Breast epithelium (tissue), 4 donors: ENCODE measurements at regions not wholly inside any gene's neighbourhood (a gene's known extent, or its start where the extent isn't known, plus 50 kb on each side); places are given as distances from the start of the nearest gene placed in this dataset.

ENCODE experiments used
- DNase-seq, 2 donors: peaks; one replicate each; pipeline ENCODE4 v3.0.0-alpha.2; 2019; ENCODE audit warnings: low spot score in 2 of 2
- H3K27ac ChIP-seq, 2 donors: fragments of 200-600 bp; sonication (generic) in 1 of 2; one replicate each; pipeline ENCODE4 v1.5.1; 2016 to 2019; ENCODE audit warnings: mild to moderate bottlenecking in 1 of 2
- H3K27me3 ChIP-seq, 2 donors: fragments of 200-600 bp; sonication (generic) in 1 of 2; one replicate each; pipeline versions ENCODE4 v1.5.1 to v1.6.0; 2017 to 2019; ENCODE audit warnings: control low read depth in 1 of 2, mild to moderate bottlenecking in 1 of 2
- H3K36me3 ChIP-seq: fragments of 200-600 bp; one replicate; pipeline ENCODE4 v1.5.1; 2019
- H3K4me1 ChIP-seq, 2 donors: fragments of 200-600 bp; sonication (generic); one replicate each; pipeline ENCODE4 v1.5.1; 2016 to 2019; ENCODE audit warnings: control low read depth in 1 of 2
- H3K4me3 ChIP-seq, 3 donors: fragments of 200-600 bp; sonication (generic); 1 replicate in 2 of 3; 2 replicates in 1 of 3; pipeline ENCODE4 v1.5.1; 2016 to 2019; ENCODE audit warnings: mild to moderate bottlenecking in 3 of 3, moderate library complexity in 2 of 3
- H3K9me3 ChIP-seq, 2 donors: fragments of 200-600 bp; sonication (generic) in 1 of 2; one replicate each; pipeline ENCODE4 v1.5.1; 2016 to 2019; ENCODE audit warnings: control low read depth in 1 of 2
- CTCF ChIP-seq, 3 donors: fragments of 450-650 bp; IDR thresholded peaks; one replicate each; pipeline ENCODE4 v1.5.1; 2016 to 2017; ENCODE audit warnings: antibody characterized with exemption in 3 of 3, mild to moderate bottlenecking in 3 of 3, moderate library complexity in 3 of 3
- POLR2A ChIP-seq: fragments of 450-650 bp; IDR thresholded peaks from one replicate; pipeline ENCODE4 v1.6.1; 2016; ENCODE audit warnings: antibody characterized with exemption, mild to moderate bottlenecking, moderate library complexity
- POLR2AphosphoS5 ChIP-seq, 3 donors: sonication (generic); formaldehyde crosslinking; IDR thresholded peaks; one replicate each; pipeline ENCODE4 v1.6.1; 2017; ENCODE audit warnings: antibody characterized with exemption in 3 of 3
- intact Hi-C: fragments of 100-400 bp; cut with DNase I; formaldehyde crosslinking; loops from one replicate; pipeline ENCODE4 v1.15.1; 2023; ENCODE audit warnings: low total_unique reads

- Histone ChIP-seq H3K4me3 (no peak overlapping the region), H3K9me3 (no peaks in the 10 kb centered on the region), H3K27me3 (no peaks in the 10 kb centered on the region), H3K4me1 (no peaks in the 10 kb centered on the region), H3K36me3 (no peaks in the 10 kb centered on the region), H3K27ac (no peak overlapping the region)
- no peak for DNase-seq
- TF ChIP-seq POLR2A = no peak
- TF ChIP-seq CTCF (IDR thresholded peaks at IDR 0.05) = no peak
- TF ChIP-seq POLR2AphosphoS5 (IDR thresholded peaks at IDR 0.05) = no peak
- intact Hi-C loops = no loop called here
Observed at GRCh38 chr5:153425914-153426313, 64.6 kb upstream of the GRIA1 start.

GRCh38 chr5:153429761-153430380 lies 60.6 kb upstream of the GRIA1 start:
- TF ChIP-seq POLR2A = no peak
- intact Hi-C loops = loop anchor here (10.0 kb wide), 1 partner anchor 1535 kb away; no protein-coding TSS in a partner anchor
- H3K27ac ChIP-seq = no peak overlapping the region
- no peaks in the 10 kb centered on the region for H3K9me3 ChIP-seq
- H3K27me3 ChIP-seq = no peaks in the 10 kb centered on the region
- H3K36me3 ChIP-seq = no peaks in the 10 kb centered on the region
- H3K4me3 ChIP-seq = no peak overlapping the region
- no peaks in the 10 kb centered on the region for H3K4me1 ChIP-seq
- no peak for DNase-seq

GRCh38 chr5:153432583-153432982 lies 57.9 kb upstream of the GRIA1 start:
- intact Hi-C loops = loop anchor here (10.0 kb wide), 1 partner anchor 1538 kb away; no protein-coding TSS in a partner anchor
- Histone ChIP-seq H3K27me3 (no peaks in the 10 kb centered on the region), H3K36me3 (no peaks in the 10 kb centered on the region), H3K4me3 (no peak overlapping the region), H3K27ac (no peak overlapping the region), H3K9me3 (no peaks in the 10 kb centered on the region), H3K4me1 (no peaks in the 10 kb centered on the region)
- DNase-seq = no peak
- TF ChIP-seq POLR2A (no peak), POLR2AphosphoS5 (IDR thresholded peaks at IDR 0.05) (no peak), CTCF (IDR thresholded peaks at IDR 0.05) (no peak)

GRCh38 chr5:153437251-153437650 lies 53.2 kb upstream of the GRIA1 start:
- no peaks in the 10 kb centered on the region for H3K9me3 ChIP-seq
- no peak for DNase-seq
- no peak overlapping the region for H3K4me3 ChIP-seq
- no peaks in the 10 kb centered on the region for H3K4me1 ChIP-seq
- TF ChIP-seq POLR2A = no peak
- no peak for TF ChIP-seq CTCF (IDR thresholded peaks at IDR 0.05)
- TF ChIP-seq POLR2AphosphoS5 (IDR thresholded peaks at IDR 0.05) = no peak
- H3K27me3 ChIP-seq = no peaks in the 10 kb centered on the region
- H3K36me3 ChIP-seq = no peaks in the 10 kb centered on the region
- no peak overlapping the region for H3K27ac ChIP-seq
- intact Hi-C loops = loop anchor here (10.0 kb wide), 1 partner anchor 1542 kb away; no protein-coding TSS in a partner anchor

- no peak for TF ChIP-seq POLR2AphosphoS5 (IDR thresholded peaks at IDR 0.05)
- TF ChIP-seq CTCF (IDR thresholded peaks at IDR 0.05) = no peak
- TF ChIP-seq POLR2A = no peak
- DNase-seq = no peak
- H3K36me3 ChIP-seq = no peaks in the 10 kb centered on the region
- intact Hi-C loops = loop anchor here (10.0 kb wide), 1 partner anchor 1544 kb away; no protein-coding TSS in a partner anchor
- H3K4me3 ChIP-seq = no peak overlapping the region
- no peaks in the 10 kb centered on the region for H3K9me3 ChIP-seq
- no peaks in the 10 kb centered on the region for H3K27me3 ChIP-seq
- no peak overlapping the region for H3K27ac ChIP-seq
- no peaks in the 10 kb centered on the region for H3K4me1 ChIP-seq
Observed at GRCh38 chr5:153439130-153439529, 51.3 kb upstream of the GRIA1 start.
